ENCODE measurements at regions not wholly inside any gene's neighbourhood (a gene's known extent, or its start where the extent isn't known, plus 50 kb on each side); places are given as distances from the start of the nearest gene placed in this dataset.

- ATAC-seq = no peak
- H3K79me2 ChIP-seq (ENCODE audit: control insufficient read depth, insufficient read depth, low read length) = no peaks in the 10 kb centered on the region
- no peaks in the 10 kb centered on the region for H3K36me3 ChIP-seq (ENCODE audit: control insufficient read depth, insufficient read depth, low read length)
- no peak overlapping the region for H3K27ac ChIP-seq (ENCODE audit: extremely low read depth, low read depth, low read length)
- POLR2A ChIA-PET = no interaction called here
- H4K20me1 ChIP-seq (replicated peaks; ENCODE audit: control insufficient read depth, insufficient read depth, low read length) = no peaks in the 10 kb centered on the region
- in situ Hi-C loops (cut with MboI) (no loop called here), intact Hi-C loops (cut with micrococcal nuclease) (no loop called here)
- no peaks in the 10 kb centered on the region for H3K9me1 ChIP-seq (ENCODE audit: control insufficient read depth, insufficient read depth, low read length)
- no peak for DNase-seq (ENCODE audit: extremely low read depth in 1 of 4, low spot score in 3 of 4)
- no peak overlapping the region for H3K9ac ChIP-seq (ENCODE audit: insufficient read depth in 1 of 2, low read depth in 2 of 2, low read length in 2 of 2)
- no peak overlapping the region for H2AFZ ChIP-seq (ENCODE audit: low read depth, low read length)
- no peaks in the 10 kb centered on the region for H3K4me1 ChIP-seq (replicated peaks in 1 of 2; ENCODE audit: control insufficient read depth in 2 of 2, insufficient read depth in 2 of 2, low read length in 2 of 2)
- H3K4me3 ChIP-seq = no peak overlapping the region
- TF ChIP-seq ZNF512 (tag; IDR thresholded peaks at IDR 0.05) (no peak), AFF1 (IDR thresholded peaks at IDR 0.05; ENCODE audit: low read depth in 1 of 2, partially characterized antibody in 2 of 2) (peak in 1 of 2 experiments; percentile 98), HLTF (IDR thresholded peaks at IDR 0.05) (no peak), HCFC1 (IDR thresholded peaks at IDR 0.05; ENCODE audit: low read depth, low read length) (no peak)
- no peak for FAIRE-seq
- no peak overlapping the region for H3K4me2 ChIP-seq (ENCODE audit: insufficient read depth, low read length)
- H3K9me3 ChIP-seq (replicated peaks; ENCODE audit: control insufficient read depth, insufficient read depth, low read depth, low read length) = no peaks in the 10 kb centered on the region
- H3K27me3 ChIP-seq (ENCODE audit: control insufficient read depth in 2 of 2, insufficient read depth in 2 of 2, low read length in 2 of 2) = no peaks in the 10 kb centered on the region
- no TSS peak for BruUV-seq (replicated peaks)
- CTCF ChIA-PET (ENCODE audit: low intra/inter-chr PET ratio) = no interaction called here
Measured at GRCh38 chr9:111736714-111737113, 58.0 kb downstream of the SHOC1 start.
